Stimulated activated CD8-positive, alpha-beta memory T cell treated with anti-CD3 and anti-CD28 coated beads, Interleukin-7, amount 100 ng/mL, for 48 hours (primary cell): ENCODE measurements at regions not wholly inside any gene's neighbourhood (a gene's known extent, or its start where the extent isn't known, plus 50 kb on each side); places are given as distances from the start of the nearest gene placed in this dataset.
"Not testable (repeated sequence)": the region's sequence is repeated elsewhere in the genome, so short reads cannot be mapped to it uniquely, and the experiment has no call there.

ENCODE experiments used
- DNase-seq, 2 donors: peaks; one replicate each; pipeline ENCODE4 v3.0.0-alpha.2; 2020; ENCODE audit warnings: low read depth in 1 of 2; ENCODE audit errors: extremely low read depth in 1 of 2

- no peak for DNase-seq
Observed at GRCh38 chr20:4635781-4636180, 50.5 kb upstream of the PRNP start.

DNA sequence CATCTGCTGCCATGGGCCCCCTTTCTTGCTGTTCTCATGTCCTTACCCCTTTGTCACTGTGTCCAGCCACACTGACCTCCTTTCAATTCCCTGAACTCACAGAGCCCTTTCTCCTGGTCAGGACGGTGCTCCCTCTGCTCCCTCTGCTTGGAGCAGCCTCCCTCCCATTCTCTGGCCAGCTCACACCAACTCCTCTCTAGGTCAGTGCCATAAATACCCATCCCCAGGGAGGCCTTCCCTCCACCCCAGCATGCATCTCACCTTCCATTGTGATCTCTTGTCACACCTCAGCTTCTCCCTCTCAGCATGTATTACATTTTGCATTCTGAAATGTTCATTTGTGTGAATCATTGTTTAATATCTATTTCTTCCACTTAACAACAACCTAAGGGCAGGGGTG is 50.9 kb upstream of the PRNP start:
- no peak for DNase-seq

DNA sequence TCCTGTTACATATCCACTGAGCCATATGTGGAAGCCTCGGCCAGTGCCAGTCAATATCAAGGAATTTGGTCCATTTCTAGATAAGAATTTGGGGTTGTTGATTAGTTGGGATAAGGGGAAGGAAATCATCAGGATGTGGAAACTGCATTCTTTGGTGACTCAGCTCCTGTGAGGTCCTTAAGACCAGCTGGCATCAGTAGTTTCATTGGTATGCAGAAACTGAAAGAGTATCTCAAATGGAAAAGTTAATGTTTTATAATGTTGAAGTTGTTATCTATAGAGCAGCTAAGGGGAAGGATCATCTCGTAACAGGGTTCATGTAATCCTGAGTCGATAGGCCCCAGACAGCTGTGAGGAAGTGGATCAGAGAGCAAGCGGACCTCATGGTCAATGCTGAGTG is 52.5 kb upstream of the PRNP start:
- DNase-seq: no peak

- no peak for DNase-seq
Observed at GRCh38 chr20:4633379-4633778, 52.9 kb upstream of the PRNP start.

DNA sequence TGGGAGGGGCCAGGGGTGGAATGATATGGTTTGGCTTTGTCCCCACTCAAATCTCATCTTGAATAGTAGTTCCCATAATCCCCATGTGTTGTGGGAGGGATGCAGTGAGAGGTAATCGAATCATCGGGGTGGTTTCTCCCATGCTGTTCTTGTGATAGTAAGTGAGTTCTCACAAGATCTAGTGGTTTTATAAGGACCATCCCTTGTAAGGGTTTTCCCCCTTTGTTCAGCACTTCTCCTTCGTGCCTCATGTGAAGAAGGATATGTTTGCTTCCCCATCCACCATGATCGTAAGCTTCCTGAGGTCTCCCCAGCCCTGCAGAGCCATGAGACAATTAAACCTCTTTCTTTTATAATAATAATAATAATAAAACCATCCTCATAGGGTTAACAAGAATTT is 53.4 kb upstream of the PRNP start:
- no peak for DNase-seq

DNA sequence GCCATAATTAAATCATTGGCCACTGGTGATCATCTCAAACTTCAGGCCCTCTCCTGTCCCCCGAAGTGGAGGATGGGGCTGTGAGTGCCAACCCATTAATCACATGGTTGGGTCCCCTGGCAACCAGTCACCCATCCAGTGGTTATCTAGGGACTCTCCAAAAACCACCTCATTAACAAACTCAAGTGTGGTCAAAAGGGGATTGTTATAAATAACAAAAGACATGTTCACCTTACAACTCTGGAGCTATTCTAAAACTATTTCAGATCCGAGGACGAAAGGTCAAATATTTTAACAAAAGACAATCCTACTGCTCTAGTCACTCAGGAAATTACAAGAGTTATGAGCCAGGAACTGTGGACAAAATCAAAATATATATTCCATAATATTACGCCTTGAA is 60.0 kb upstream of the PRNP start:
- DNase-seq: no peak

- no peak for DNase-seq
Observed at GRCh38 chr20:4625687-4626086, 60.6 kb upstream of the PRNP start.

- not testable (repeated sequence) for DNase-seq
Observed at GRCh38 chr20:4624675-4625336, 61.5 kb upstream of the PRNP start.

- not testable (repeated sequence) for DNase-seq
Observed at GRCh38 chr20:4619144-4619543, 67.1 kb upstream of the PRNP start.

- no peak for DNase-seq
Observed at GRCh38 chr20:4617484-4617883, 68.8 kb upstream of the PRNP start.

DNA sequence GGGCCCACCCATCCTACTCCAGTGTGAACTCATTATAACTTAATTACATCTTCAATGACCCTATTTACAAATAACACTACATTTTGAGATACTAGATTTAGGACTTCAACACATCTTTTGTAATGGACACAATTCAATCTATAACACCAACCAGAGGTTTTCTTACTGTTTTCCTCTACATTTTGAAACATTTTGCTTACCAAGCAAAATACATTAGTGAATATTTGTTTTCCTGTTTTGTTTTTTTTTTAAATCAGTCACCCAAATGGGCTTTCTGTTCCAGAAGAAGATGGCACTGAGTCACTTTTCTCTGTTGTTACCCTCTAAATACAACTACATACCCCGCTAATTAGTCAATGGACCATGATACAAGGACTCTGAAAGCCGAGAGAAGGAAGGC is 69.2 kb upstream of the PRNP start:
- DNase-seq: no peak

DNA sequence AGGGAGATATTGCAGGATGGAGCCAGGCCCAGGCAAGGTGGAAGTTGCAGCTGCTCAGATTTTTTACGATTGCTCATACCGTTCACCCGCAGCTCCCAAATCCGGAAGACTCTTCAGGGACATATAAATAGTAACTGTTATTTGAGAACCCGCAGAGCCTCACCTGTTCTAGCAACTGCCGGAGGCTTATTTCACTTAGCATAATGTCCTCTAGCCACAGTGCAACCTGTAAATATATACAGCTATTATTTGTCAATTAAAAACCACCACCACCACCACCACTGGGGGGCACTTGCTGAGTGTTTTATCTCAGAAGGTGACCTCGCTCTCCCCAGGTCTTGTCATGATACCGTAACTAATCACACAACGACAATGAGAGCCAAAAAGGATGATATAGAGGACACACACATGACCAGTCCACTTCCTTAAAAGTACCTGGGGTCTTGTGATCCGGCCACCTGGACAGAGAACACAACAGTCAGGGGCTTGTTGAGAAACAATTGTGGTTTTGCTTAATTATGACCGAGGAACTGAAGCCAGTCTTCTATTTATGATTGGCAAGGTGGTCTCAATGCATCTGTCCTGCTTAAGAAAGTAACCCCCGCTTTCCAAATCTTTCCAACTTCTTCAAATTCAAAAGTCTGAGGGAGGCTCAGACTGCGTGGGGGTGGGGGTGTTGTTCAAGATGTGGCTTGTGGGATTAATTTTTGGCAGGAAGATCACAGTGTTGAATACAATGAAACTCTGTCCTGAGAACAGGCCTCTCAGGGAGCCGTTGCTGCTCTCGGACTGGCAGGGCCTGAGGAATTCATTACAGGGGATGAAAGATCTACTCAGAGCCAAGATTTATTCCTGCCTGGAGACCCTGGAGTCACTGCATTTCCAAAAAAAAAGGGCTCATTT is 72.3 kb upstream of the PRNP start:
- peak; percentile 21 to 56 for DNase-seq

DNA sequence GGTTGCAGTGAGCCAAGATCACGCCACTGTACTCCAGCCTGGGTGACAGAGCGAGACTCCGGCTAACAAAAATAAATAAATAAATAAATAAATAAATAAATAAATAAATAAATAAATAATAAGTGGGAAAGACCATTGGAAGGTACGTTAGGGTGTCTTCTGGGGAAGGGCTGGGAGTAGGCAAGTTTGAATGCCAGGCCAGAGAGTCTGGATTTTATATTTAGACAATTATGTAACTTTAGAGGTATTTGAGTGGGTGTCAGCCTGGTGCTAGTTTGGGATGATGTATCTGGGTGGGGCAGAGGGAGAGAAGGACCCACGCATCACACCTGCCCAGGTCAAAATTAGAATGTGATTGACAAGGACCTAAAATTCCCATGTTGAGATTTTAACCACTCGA is 73.1 kb upstream of the PRNP start:
- no peak for DNase-seq

DNA sequence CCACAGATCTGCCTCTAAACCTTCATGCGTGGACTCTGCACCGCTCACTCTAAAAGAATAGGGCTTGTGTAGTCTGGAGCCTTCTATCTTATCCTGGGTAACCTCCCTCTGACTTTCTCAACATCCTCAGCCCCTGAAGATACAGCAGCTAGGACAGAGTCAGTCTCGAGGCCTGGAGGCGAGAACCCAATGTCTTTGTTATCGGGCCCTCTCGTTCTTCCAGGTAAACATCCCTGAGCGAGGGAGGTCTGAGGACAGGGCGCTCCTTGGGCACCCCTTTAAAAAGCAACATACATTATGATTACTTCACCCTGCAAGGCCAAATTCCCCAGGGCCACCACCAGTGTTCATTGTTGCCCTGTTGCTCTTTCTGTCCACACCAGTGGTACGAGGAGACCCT is 75.4 kb upstream of the PRNP start:
- no peak for DNase-seq

GRCh38 chr20:4609511-4609910 is 76.7 kb upstream of the PRNP start:
- DNase-seq: no peak

DNA sequence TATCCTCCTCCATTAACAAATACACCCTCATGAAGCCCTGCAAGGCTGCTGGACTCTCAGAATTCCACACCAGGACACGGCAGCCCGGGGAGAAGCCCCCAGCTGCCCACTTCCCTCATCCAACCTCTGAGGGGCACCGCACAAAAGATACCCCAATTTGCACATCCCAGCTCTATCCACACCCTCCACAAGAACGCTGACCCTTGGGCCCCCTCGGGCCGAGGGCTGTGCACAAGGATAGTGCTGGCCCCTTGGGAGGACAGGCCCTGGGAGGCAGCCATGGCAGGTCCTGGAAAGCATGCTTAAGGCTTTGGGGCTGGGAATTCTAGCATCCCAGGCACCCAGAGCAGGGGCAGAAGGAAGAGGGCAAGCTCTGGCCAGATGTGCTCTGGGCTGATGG is 77.4 kb upstream of the PRNP start:
- DNase-seq: no peak

GRCh38 chr20:4607287-4607713 is 79.0 kb upstream of the PRNP start:
- DNase-seq: peak in 1 of 2 donors; percentile 15

- no peak for DNase-seq
Observed at GRCh38 chr20:4606051-4606450, 80.2 kb upstream of the PRNP start.

DNA sequence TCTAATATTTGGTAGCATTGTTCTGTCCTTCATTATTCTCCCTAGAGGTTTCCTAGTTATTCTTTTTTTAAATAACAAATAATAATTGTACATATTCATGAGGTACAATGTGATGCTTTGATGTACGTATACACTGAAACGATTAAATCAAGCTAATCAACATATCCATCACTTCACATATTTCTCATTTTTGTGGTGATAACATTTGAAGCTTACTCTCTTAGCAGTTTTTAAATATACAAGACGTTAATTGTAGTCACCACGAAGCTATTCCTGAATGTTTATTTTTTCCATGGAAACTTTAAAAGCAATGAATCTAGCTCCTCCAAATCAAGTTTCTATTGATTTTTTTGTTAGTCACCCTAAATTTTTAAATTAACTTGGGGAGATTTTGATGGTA is 81.1 kb upstream of the PRNP start:
- DNase-seq: no peak

GRCh38 chr20:4604580-4604979 is 81.7 kb upstream of the PRNP start:
- DNase-seq: no peak

- DNase-seq: no peak
Observed at GRCh38 chr20:4603724-4604123, 82.5 kb upstream of the PRNP start.

DNA sequence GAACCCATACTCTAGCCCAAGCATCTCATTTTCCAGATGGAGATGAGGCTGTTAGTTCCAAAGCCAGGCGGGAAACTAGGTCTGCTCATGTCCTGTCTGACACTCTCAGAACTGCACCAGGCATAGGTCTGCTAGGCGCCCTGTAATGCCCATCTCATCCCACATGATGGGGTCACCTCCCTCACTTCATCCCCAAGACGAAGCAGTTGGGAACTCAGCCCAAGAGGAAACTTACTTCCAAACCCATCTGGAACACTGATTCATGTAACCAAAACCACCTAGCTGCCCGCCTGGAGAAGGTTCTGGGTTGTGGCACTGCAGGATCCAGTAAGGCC is 84.0 kb upstream of the PRNP start:
- DNase-seq: no peak
